ENCODE measurements at regions not wholly inside any gene's neighbourhood (a gene's known extent, or its start where the extent isn't known, plus 50 kb on each side); places are given as distances from the start of the nearest gene placed in this dataset.

GRCh38 chr13:74675182-74675581 is 541.0 kb upstream of the KLF12 start:
- Histone ChIP-seq H3K4me3 (no peak overlapping the region), H3K36me3 (no peaks in the 10 kb centered on the region), H3K9me3 (no peaks in the 10 kb centered on the region), H3K27me3 (no peaks in the 10 kb centered on the region), H3K4me1 (no peaks in the 10 kb centered on the region), H3K27ac (no peak overlapping the region)
- no peak for DNase-seq (ENCODE audit: low spot score in 2 of 2)
- TF ChIP-seq CTCF (IDR thresholded peaks at IDR 0.05) (no peak), POLR2A (IDR thresholded peaks at IDR 0.05) (no peak)
- intact Hi-C loops (cut with DNase I; ENCODE audit: low total_unique reads) = no loop called here

DNA sequence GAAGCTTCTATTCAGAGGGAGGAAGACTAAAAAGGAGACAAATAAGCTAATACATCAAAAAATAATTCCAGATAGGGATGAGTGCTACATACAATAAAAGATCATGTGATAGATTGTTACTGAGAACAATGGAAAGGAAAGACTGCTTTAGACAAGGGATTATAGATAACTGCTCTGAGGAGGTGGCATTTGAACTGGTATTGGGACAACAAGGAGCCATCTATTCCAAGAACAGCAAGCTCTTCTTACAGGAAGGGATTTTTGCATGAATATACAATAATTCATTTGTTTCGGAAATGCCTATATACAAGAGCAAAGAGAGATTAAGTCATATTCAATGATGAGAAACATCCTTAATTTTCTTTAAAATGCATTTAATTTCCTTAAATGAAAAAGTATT is 540.5 kb upstream of the KLF12 start:
- H3K4me3 ChIP-seq = no peak overlapping the region
- intact Hi-C loops (cut with DNase I; ENCODE audit: low total_unique reads) = no loop called here
- H3K4me1 ChIP-seq = no peaks in the 10 kb centered on the region
- DNase-seq (ENCODE audit: low spot score in 2 of 2) = no peak
- TF ChIP-seq POLR2A (IDR thresholded peaks at IDR 0.05) (no peak), CTCF (IDR thresholded peaks at IDR 0.05) (no peak), POLR2AphosphoS5 (IDR thresholded peaks at IDR 0.05) (no peak)
- H3K36me3 ChIP-seq = no peaks in the 10 kb centered on the region
- no peaks in the 10 kb centered on the region for H3K27me3 ChIP-seq
- H3K9me3 ChIP-seq = no peaks in the 10 kb centered on the region
- H3K27ac ChIP-seq = no peak overlapping the region

DNA sequence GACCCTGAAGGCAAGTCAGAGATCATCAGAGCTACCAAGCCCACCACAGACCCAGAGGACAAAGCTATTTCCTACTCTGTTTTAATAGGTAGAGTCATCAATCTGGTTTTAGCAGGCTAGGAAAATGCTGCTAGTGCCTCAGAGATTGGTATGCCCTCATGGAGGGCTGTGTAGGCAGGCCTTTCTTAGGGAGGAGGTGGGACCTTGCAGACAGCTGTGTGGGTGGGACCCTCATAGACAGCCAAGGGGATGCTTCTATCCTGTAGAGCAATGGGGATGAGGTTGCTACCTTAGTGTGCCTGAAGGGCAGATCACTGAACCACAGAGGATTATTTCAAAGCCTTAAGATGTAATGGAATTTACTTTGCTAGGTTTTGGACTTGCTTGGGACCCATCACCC is 534.9 kb upstream of the KLF12 start:
- no peaks in the 10 kb centered on the region for H3K36me3 ChIP-seq
- TF ChIP-seq POLR2A (IDR thresholded peaks at IDR 0.05) = no peak
- TF ChIP-seq CTCF (IDR thresholded peaks at IDR 0.05) = no peak
- TF ChIP-seq POLR2AphosphoS5 (IDR thresholded peaks at IDR 0.05) = no peak
- no peaks in the 10 kb centered on the region for H3K9me3 ChIP-seq
- no peaks in the 10 kb centered on the region for H3K4me1 ChIP-seq
- intact Hi-C loops (cut with DNase I; ENCODE audit: low total_unique reads) = no loop called here
- no peaks in the 10 kb centered on the region for H3K27me3 ChIP-seq
- H3K27ac ChIP-seq = no peak overlapping the region
- H3K4me3 ChIP-seq = no peak overlapping the region
- DNase-seq (ENCODE audit: low spot score in 2 of 2) = no peak

GRCh38 chr13:74667656-74668203 is 533.5 kb upstream of the KLF12 start:
- TF ChIP-seq POLR2AphosphoS5 (IDR thresholded peaks at IDR 0.05) (no peak), POLR2A (IDR thresholded peaks at IDR 0.05) (no peak), CTCF (IDR thresholded peaks at IDR 0.05) (no peak)
- Histone ChIP-seq H3K4me1 (no peaks in the 10 kb centered on the region), H3K4me3 (no peak overlapping the region), H3K9me3 (no peaks in the 10 kb centered on the region), H3K36me3 (no peaks in the 10 kb centered on the region), H3K27ac (no peak overlapping the region), H3K27me3 (no peaks in the 10 kb centered on the region)
- intact Hi-C loops (cut with DNase I; ENCODE audit: low total_unique reads) = no loop called here
- no peak for DNase-seq (ENCODE audit: low spot score in 2 of 2)

DNA sequence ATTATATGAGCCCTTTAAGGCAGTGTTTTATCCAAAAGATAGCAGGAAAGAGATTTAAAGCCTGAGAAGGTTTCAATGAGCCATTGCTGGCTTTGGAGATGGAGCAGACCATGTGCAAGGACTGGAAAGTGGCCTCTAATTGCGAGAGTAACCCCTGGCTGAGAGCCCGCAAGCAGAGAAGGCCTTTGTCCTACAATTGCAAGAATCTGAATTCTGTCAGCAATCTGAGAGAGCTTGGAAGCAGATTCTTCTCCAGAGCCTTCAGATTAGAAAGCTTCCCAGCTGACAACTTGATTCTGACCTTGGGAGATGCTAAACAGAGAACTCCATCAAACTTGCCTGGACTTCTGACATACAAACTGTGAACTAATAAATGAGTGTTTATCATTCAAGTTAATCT is 528.7 kb upstream of the KLF12 start:
- TF ChIP-seq POLR2AphosphoS5 (IDR thresholded peaks at IDR 0.05) (no peak), CTCF (IDR thresholded peaks at IDR 0.05) (no peak), POLR2A (IDR thresholded peaks at IDR 0.05) (no peak)
- peaks cover 0 to 2% of the 10 kb centered on the region in 2 donors for H3K9me3 ChIP-seq
- DNase-seq (ENCODE audit: low spot score in 2 of 2) = no peak
- no peaks in the 10 kb centered on the region for H3K4me1 ChIP-seq
- H3K27me3 ChIP-seq = no peaks in the 10 kb centered on the region
- H3K4me3 ChIP-seq = no peak overlapping the region
- intact Hi-C loops (cut with DNase I; ENCODE audit: low total_unique reads) = no loop called here
- no peaks in the 10 kb centered on the region for H3K36me3 ChIP-seq
- no peak overlapping the region for H3K27ac ChIP-seq

Measured in breast epithelium (tissue), 4 donors.